ENCODE measurements at regions not wholly inside any gene's neighbourhood (a gene's known extent, or its start where the extent isn't known, plus 50 kb on each side); places are given as distances from the start of the nearest gene placed in this dataset.

DNA sequence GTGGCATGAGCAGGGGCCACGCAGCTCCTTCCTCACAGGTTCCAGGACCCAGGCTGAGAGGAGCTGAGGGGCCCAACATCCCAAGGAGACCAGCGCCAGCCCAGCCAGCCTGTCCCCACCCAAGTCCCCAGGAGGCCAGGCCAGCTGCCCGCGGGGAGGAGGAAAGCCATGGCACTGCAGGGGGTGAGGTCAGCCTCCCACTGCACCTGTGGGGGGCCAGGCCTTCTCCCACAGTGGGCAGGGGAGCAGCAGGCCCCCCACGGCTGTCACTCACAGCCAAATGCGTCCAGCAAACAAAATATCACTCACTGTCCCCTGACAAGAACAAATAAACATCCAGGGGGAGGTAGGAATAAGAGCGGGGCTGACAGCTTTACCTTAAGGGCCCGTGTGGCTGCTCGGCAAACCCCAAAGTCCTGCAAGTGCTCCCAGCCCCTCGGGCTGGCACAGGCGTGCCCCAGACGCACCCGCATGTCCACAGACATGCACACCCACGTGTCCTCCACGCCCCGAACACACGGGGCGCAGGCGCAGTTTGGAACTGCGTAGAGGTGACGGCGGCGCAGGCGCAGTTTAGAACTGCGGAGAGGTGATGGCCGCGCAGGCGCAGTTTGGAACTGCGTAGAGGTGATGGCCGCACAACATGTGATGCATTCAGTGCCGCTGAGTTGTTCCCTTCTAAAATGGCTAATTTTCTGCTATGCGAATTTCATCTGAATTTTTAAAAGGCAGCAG is 291.1 kb downstream of the FOXL1 start:
- TF ChIP-seq POLR2A (IDR thresholded peaks at IDR 0.05) = no peak
- TF ChIP-seq CTCF (IDR thresholded peaks at IDR 0.05) = no peak
- TF ChIP-seq EP300 (IDR thresholded peaks at IDR 0.05) = no peak

All from ovary (tissue), 3 donors.